Aorta (tissue), 5 donors: ENCODE measurements at regions not wholly inside any gene's neighbourhood (a gene's known extent, or its start where the extent isn't known, plus 50 kb on each side); places are given as distances from the start of the nearest gene placed in this dataset.

ENCODE experiments used
- ATAC-seq: fragments of 200-7000 bp; cut with Tn5 transposase; one replicate; pipeline ENCODE4 v1.9.1; 2022; ENCODE audit warnings: moderate library complexity; ENCODE audit not compliant: low FRiP score
- DNase-seq, 2 donors: peaks; one replicate each; pipeline ENCODE4 v3.0.0-alpha.2; 2020
- H3K27ac ChIP-seq, 2 donors: one replicate each; pipeline ENCODE4 v1.5.1; 2013; ENCODE audit warnings: low read length in 2 of 2, mild to moderate bottlenecking in 2 of 2, moderate library complexity in 2 of 2, control low read depth in 1 of 2, inconsistent platforms in 1 of 2, low read depth in 1 of 2
- H3K27me3 ChIP-seq, 2 donors: one replicate each; pipeline ENCODE4 v1.6.1; 2013; ENCODE audit warnings: control low read depth in 1 of 2, low read length in 1 of 2, mild to moderate bottlenecking in 1 of 2, moderate library complexity in 1 of 2; ENCODE audit not compliant: insufficient read depth in 2 of 2, control insufficient read depth in 1 of 2
- H3K36me3 ChIP-seq, 2 donors: one replicate each; pipeline ENCODE4 v1.6.1; 2013; ENCODE audit warnings: control low read depth in 1 of 2, low read length in 1 of 2, mild to moderate bottlenecking in 1 of 2; ENCODE audit not compliant: insufficient read depth in 2 of 2, control insufficient read depth in 1 of 2
- H3K4me1 ChIP-seq, 2 donors: one replicate each; pipeline ENCODE4 v1.6.1; 2013; ENCODE audit warnings: low read length in 2 of 2, control low read depth in 1 of 2, mild to moderate bottlenecking in 1 of 2, moderate library complexity in 1 of 2; ENCODE audit not compliant: insufficient read depth in 2 of 2, control insufficient read depth in 1 of 2
- H3K4me3 ChIP-seq, 2 donors: one replicate each; pipeline ENCODE4 v1.5.1; 2013; ENCODE audit warnings: low read length in 2 of 2, control low read depth in 1 of 2, mild to moderate bottlenecking in 1 of 2
- H3K9me3 ChIP-seq: one replicate; pipeline ENCODE4 v1.6.1; 2013; ENCODE audit warnings: mild to moderate bottlenecking, low read length; ENCODE audit not compliant: control insufficient read depth
- WGBS, 2 donors: extraction: QIAGEN DNeasy Blood & Tissue Kit; methylation state at CpG; one replicate each; pipeline ENCODE4 v1.1.7; 2013; 5-methylcytosine and 5-hydroxymethylcytosine counted together
- intact Hi-C, 2 donors: fragments of 100-400 bp; cut with DNase I; formaldehyde crosslinking; loops; one replicate each; pipeline versions ENCODE4 v1.14.2 to v1.15.0; 2022
- donor health status: healthy with polysubstance abuse.
- donor health status: Bipolar disorder and iron deficiency.
- donor health status: DM: no; HTN: no; CAD: no.
- donor health status: DM: no; HTN: no; CAD: no.
- donor health status: DM: yes; HTN: yes; CAD: no.

- Histone ChIP-seq H3K4me3 (no peak overlapping the region), H3K9me3 (no peaks in the 10 kb centered on the region), H3K27me3 (no peaks in the 10 kb centered on the region), H3K36me3 (no peaks in the 10 kb centered on the region), H3K27ac (no peak overlapping the region), H3K4me1 (no peaks in the 10 kb centered on the region)
- ATAC-seq (no peak), DNase-seq (peak; percentile 82 to 83)
- intact Hi-C loops, result no loop called here
- WGBS, 2 donors, result 91 to 93% methylated on average over 11 of the region's 11 CpGs
These were observed 120.9 kb downstream of the SAMMSON start for GRCh38 chr3:70120357-70120966.

DNA sequence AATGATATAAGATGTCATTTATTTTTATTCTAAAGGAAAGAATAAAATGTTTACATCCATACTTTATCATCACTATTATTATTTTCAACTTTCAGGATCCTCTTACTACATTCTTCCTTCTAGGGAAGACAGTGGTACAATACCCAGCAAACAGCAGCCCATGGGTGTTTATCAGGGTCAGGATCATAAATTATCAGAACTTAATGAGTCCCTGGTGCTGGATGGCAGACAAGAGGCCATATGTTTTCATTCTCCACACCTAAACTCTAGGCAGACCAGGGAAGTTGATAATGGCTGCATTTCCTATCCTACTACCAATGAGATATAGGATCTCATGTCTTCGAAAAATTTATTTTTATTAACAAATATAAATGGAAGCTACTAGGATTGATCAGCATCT, 127.7 kb downstream of the SAMMSON start:
- Histone ChIP-seq H3K27me3 (no peaks in the 10 kb centered on the region), H3K36me3 (no peaks in the 10 kb centered on the region), H3K4me3 (no peak overlapping the region), H3K4me1 (no peaks in the 10 kb centered on the region), H3K9me3 (no peaks in the 10 kb centered on the region), H3K27ac (no peak overlapping the region)
- intact Hi-C loops, result no loop called here
- no peak for ATAC-seq
- WGBS, 2 donors, result 91 to 100% methylated on average over 1 of the region's 1 CpG
- no peak for DNase-seq

DNA sequence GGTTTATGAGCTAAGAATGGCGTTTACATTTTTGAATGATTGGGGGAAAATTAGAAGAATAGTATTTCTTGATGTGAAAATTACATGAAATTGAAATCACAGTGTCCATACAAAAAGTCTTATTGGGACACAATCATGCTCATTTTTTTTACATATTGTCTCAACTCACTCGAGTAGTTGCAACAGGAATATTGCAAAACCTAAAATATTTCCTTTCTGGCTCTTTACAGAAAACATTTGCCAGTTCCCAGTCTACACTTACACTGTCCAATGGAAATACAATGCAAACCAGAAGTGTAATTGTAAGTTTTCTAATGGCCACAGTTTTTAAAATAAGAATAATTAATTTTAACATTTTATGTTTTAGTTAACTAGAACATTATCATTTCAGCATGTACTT, 137.8 kb downstream of the SAMMSON start:
- no peak for ATAC-seq
- H3K4me3 ChIP-seq, result no peak overlapping the region
- no peaks in the 10 kb centered on the region for H3K36me3 ChIP-seq
- intact Hi-C loops, result no loop called here
- DNase-seq, result no peak
- H3K27ac ChIP-seq, result no peak overlapping the region
- H3K9me3 ChIP-seq, result no peaks in the 10 kb centered on the region
- WGBS, 2 donors, result 46 to 51% methylated on average over 2 of the region's 2 CpGs
- H3K4me1 ChIP-seq, result no peaks in the 10 kb centered on the region
- H3K27me3 ChIP-seq, result no peaks in the 10 kb centered on the region

DNA sequence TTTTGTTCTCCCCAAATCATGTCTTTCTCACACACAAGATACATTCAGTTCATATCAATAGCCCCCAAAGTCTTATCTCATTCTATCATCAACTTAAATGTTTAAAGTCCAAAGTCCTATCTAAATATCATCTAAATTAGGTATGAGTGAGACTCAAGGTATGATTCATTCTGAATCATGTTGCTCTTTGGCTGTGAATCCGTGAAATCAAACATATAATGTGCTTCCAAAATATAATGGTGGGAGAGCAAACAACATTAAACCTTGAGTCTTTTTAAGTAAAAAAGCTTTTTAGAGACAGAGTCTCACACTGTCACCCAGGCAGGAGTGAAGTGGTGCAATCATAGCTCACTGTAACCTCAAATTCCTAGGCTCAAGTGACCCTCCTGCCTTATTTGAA, 139.1 kb downstream of the SAMMSON start:
- intact Hi-C loops, result no loop called here
- no peaks in the 10 kb centered on the region for H3K9me3 ChIP-seq
- no peaks in the 10 kb centered on the region for H3K4me1 ChIP-seq
- no peaks in the 10 kb centered on the region for H3K36me3 ChIP-seq
- ATAC-seq, result no peak
- H3K27ac ChIP-seq, result no peak overlapping the region
- no peak overlapping the region for H3K4me3 ChIP-seq
- 38 to 44% methylated on average over 1 of the region's 1 CpG for WGBS, 2 donors
- H3K27me3 ChIP-seq, result no peaks in the 10 kb centered on the region
- DNase-seq, result no peak
